ENCODE measurements at regions not wholly inside any gene's neighbourhood (a gene's known extent, or its start where the extent isn't known, plus 50 kb on each side); places are given as distances from the start of the nearest gene placed in this dataset.

DNA sequence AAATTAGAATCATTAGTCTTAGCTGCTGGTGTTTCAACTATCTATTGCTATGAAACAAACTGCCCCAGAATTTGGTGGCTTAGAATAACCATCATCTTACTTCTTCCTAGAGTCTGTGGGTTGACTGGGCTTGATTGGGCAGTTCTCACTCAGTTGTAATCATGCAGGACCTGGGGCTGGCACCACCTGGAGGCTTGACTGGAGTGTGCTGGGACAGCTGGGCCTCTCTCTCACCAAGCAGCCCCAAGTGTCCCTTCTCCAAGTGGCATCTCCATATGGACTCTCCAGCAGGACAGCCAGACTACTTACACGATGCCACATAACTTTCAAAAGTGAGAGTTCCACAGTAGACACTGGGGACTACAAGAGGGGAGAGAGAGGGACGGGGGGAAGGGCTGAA, 140.3 kb upstream of the ATP1B1 start:
- FAIRE-seq = no peak
- no peaks in the 10 kb centered on the region for H3K36me3 ChIP-seq (ENCODE audit: control insufficient read depth in 2 of 3, insufficient read depth in 3 of 3, low read length in 3 of 3)
- H3K9ac ChIP-seq (ENCODE audit: low read length in 3 of 3) = no peak overlapping the region
- intact Hi-C loops (cut with DNase I) = no loop called here
- no peaks in the 10 kb centered on the region for H3K27me3 ChIP-seq (ENCODE audit: control insufficient read depth, insufficient read depth, low read length)
- TF ChIP-seq, protein P1, sequence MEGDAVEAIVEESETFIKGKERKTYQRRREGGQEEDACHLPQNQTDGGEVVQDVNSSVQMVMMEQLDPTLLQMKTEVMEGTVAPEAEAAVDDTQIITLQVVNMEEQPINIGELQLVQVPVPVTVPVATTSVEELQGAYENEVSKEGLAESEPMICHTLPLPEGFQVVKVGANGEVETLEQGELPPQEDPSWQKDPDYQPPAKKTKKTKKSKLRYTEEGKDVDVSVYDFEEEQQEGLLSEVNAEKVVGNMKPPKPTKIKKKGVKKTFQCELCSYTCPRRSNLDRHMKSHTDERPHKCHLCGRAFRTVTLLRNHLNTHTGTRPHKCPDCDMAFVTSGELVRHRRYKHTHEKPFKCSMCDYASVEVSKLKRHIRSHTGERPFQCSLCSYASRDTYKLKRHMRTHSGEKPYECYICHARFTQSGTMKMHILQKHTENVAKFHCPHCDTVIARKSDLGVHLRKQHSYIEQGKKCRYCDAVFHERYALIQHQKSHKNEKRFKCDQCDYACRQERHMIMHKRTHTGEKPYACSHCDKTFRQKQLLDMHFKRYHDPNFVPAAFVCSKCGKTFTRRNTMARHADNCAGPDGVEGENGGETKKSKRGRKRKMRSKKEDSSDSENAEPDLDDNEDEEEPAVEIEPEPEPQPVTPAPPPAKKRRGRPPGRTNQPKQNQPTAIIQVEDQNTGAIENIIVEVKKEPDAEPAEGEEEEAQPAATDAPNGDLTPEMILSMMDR (IDR thresholded peaks at IDR 0.05; ENCODE audit: borderline replicate concordance, extremely low read depth, insufficient read depth) = no peak
- H3K4me1 ChIP-seq (ENCODE audit: control insufficient read depth in 2 of 3, insufficient read depth in 2 of 3, low read depth in 1 of 3, low read length in 3 of 3) = peaks cover 0 to 4% (median 2%) of the 10 kb centered on the region in 3 donors
- H3K4me3 ChIP-seq (ENCODE audit: low read length in 3 of 3) = no peak overlapping the region
- H3K9me3 ChIP-seq (ENCODE audit: control insufficient read depth in 2 of 3, insufficient read depth in 1 of 3, low read length in 3 of 3) = no peaks in the 10 kb centered on the region
- DNase-seq = no peak
- no peak overlapping the region for H3K27ac ChIP-seq (ENCODE audit: low read depth in 2 of 2, low read length in 2 of 2)

DNA sequence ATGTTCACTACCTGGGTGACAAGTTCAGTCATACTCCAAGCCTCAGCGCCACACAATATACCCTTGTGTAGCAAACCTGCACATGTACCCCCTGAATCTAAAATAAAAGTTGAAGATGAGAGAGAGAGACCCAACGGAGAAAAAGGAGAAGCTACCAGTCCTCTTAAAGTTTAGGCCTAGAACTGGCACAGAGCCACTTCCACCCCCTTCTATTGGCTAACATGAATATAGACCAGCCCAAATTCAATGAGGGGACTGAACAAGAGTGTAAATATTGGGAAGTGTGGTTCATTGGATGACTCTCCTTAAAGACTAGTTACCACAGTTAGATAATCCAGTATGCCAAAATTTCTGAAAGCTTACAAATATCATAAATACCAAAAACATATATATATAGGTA, 139.9 kb upstream of the ATP1B1 start:
- H3K4me1 ChIP-seq (ENCODE audit: control insufficient read depth in 2 of 3, insufficient read depth in 2 of 3, low read depth in 1 of 3, low read length in 3 of 3) = peaks cover 0 to 9% (median 2%) of the 10 kb centered on the region in 3 donors
- intact Hi-C loops (cut with DNase I) = no loop called here
- no peak overlapping the region for H3K4me3 ChIP-seq (ENCODE audit: low read length in 3 of 3)
- H3K36me3 ChIP-seq (ENCODE audit: control insufficient read depth in 2 of 3, insufficient read depth in 3 of 3, low read length in 3 of 3) = no peaks in the 10 kb centered on the region
- H3K9ac ChIP-seq (ENCODE audit: low read length in 3 of 3) = no peak overlapping the region
- TF ChIP-seq, protein P1 (IDR thresholded peaks at IDR 0.05; ENCODE audit: borderline replicate concordance, extremely low read depth, insufficient read depth) = no peak
- no peaks in the 10 kb centered on the region for H3K9me3 ChIP-seq (ENCODE audit: control insufficient read depth in 2 of 3, insufficient read depth in 1 of 3, low read length in 3 of 3)
- H3K27ac ChIP-seq (ENCODE audit: low read depth in 2 of 2, low read length in 2 of 2) = no peak overlapping the region
- no peaks in the 10 kb centered on the region for H3K27me3 ChIP-seq (ENCODE audit: control insufficient read depth, insufficient read depth, low read length)
- DNase-seq (no peak), FAIRE-seq (no peak)

DNA sequence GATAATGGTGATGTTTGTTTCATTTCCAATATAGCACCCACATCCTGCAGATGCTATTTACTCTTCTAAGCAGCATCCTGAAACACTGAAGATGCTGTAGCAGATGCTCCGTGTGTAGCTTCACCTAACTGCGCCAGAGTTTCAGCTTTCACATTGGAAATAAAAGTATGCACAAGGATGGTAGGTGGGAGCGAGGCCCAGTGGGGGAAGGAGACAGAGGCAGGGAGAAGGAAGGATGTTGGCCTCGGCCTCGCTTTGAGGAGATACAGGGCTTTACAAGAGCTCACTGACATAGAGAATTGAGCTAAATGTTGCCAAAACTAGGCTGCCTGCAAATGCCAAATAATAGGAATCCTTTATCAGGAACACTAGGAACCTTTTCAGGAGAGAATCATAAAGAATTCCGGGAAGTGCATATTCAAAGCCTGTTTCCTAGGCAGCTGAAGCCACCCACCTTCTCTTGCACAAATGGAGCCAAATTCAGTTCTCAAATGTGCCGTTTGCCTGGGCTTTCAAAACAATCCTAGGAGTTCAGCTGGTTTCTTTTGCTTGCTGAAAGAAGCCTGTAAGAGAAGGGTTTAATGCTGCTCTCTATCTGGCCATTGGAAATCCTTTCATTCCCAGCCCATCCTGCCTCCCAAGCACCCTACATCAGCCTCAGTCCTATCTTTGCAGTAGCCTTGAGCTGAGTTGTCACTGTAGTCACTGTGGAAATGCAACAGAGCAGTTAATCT, 135.4 kb upstream of the ATP1B1 start:
- Histone ChIP-seq H3K27ac (ENCODE audit: low read depth in 2 of 2, low read length in 2 of 2) (peak overlapping the region; percentile 13 to 38), H3K4me1 (ENCODE audit: control insufficient read depth in 2 of 3, insufficient read depth in 2 of 3, low read depth in 1 of 3, low read length in 3 of 3) (peaks cover 0 to 17% (median 6%) of the 10 kb centered on the region in 3 donors), H3K36me3 (ENCODE audit: control insufficient read depth in 2 of 3, insufficient read depth in 3 of 3, low read length in 3 of 3) (no peaks in the 10 kb centered on the region), H3K27me3 (ENCODE audit: control insufficient read depth, insufficient read depth, low read length) (no peaks in the 10 kb centered on the region), H3K9ac (ENCODE audit: low read length in 3 of 3) (no peak overlapping the region), H3K4me3 (ENCODE audit: low read length in 3 of 3) (no peak overlapping the region), H3K9me3 (ENCODE audit: control insufficient read depth in 2 of 3, insufficient read depth in 1 of 3, low read length in 3 of 3) (no peaks in the 10 kb centered on the region)
- FAIRE-seq (no peak), DNase-seq (peak in 2 of 5 donors; percentile 29 to 40)
- intact Hi-C loops (cut with DNase I) = no loop called here
- TF ChIP-seq, protein P1 (IDR thresholded peaks at IDR 0.05; ENCODE audit: borderline replicate concordance, extremely low read depth, insufficient read depth) = no peak

All from kidney (tissue), 13 donors.